Kidney glomerular epithelial cell (primary cell): ENCODE measurements at regions not wholly inside any gene's neighbourhood (a gene's known extent, or its start where the extent isn't known, plus 50 kb on each side); places are given as distances from the start of the nearest gene placed in this dataset.

ENCODE experiments used
- DNase-seq: peaks from one replicate; lab custom pipeline; 2025; lab: John Stamatoyannopoulos, UW

DNA sequence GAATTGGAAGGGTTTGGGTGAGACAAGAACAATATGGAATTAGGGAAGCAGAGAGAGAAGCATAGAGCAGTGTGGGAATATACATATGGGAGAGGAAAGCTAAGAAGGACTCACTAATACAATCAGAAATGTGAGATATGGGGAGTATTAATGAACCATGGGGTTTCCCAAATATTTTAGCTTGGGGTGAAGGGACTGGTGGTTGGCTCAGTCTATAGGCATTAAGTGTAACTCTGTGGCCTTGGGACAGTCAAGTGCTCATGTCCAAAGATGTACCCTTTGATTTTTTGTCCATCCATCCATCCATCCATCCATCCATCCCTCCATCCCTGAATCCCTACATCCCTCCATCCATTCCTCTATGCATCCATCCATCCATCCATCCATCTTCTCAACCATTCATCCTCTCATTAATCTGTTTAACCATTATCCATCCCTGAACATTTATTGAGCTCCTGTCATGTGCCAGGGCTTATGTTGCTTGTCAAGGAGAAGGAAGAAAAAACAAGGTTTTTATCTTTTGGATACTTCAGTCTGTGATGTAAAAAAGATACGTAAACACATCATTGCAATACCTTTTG is 263.4 kb upstream of the CHD6 start:
- DNase-seq, result no peak

GRCh38 chr20:41879123-41879522 is 260.9 kb upstream of the CHD6 start:
- DNase-seq, result no peak

DNA sequence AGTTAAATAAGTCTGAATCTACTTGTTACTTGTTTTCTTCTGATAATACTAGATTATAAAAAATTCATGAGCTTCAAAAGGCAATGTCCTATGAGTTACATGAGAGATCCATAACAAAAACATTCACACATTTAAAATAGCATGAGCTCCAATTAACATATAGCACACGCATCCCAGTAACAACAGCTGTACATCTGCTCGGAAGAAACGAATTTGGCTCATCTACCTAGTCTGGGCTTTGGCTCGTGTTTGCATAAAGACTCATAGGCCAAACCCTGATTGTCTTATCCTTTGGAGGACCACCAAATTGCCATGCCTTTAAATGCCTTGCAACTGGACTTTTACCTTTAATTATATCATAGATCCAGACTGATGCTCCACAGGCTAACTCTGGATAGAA is 259.7 kb upstream of the CHD6 start:
- DNase-seq, result no peak

DNA sequence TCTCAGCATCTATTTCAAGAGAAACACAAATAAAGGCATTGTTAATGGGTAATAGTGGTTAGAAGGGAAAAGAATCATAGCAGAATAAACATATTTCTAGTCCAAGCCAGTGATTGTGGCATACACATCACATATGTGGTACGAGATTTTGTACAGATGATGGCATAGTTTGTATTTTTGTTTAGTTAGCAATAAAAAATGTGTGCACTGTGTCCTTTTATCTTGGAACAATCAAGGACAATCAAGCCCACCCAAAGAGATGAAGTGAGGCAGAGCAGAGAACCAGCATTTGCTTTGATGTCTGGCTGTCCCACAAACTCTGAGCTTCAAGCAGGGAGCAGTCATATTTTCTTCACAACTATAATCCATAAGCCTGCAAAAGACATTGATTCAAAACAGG is 256.5 kb upstream of the CHD6 start:
- no peak for DNase-seq

GRCh38 chr20:41872930-41873329 is 254.8 kb upstream of the CHD6 start:
- no peak for DNase-seq

DNA sequence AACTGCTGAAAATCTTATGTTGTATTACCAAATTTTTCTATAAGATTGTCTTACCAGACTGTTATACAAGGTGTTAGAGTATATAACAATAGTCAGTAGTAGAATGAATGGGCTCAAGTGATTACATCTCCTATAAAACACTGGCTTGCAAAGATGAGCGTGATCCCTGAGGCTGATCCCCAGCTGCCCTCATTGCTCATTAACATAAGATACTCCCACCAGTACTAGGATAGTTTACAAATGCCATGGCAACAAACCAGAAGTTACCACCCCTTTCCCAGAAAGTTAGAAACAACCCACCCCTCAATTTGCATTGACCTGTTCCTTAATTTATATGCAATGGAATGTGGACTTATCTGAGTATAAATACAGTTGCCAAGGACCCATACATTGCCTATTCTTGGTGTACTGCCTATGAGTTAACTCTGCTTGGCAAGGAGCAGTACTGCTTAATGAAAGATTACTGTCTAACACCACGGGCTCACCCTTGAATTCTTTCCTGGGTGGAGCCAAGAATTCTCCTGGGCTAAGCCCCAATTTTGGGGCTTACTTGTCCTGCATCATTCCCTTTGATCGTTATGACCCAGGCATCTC is 252.8 kb upstream of the CHD6 start:
- no peak for DNase-seq

- DNase-seq, result no peak
Measured at GRCh38 chr20:41869261-41869660, 251.1 kb upstream of the CHD6 start.

- DNase-seq, result no peak
Measured at GRCh38 chr20:41865938-41866337, 247.8 kb upstream of the CHD6 start.

DNA sequence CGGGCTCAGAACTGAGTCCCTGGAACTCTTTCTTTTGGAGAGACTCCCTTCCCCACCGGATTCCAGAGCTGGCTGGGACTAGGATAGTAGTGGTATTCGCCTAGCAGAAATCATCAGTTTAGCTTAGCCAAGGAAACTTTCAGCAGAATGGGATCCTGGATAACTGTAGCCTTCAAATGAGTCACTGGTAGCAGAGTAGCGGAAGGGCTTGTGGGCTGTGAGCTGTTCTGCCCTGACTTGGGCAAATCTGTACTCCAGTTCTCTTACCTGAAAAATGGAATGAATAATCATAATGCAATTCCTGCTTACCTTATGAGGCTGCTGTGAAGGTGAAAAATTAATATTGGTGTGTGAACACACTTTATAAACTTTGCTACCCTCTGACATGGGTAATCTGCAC is 244.3 kb upstream of the CHD6 start:
- no peak for DNase-seq

DNA sequence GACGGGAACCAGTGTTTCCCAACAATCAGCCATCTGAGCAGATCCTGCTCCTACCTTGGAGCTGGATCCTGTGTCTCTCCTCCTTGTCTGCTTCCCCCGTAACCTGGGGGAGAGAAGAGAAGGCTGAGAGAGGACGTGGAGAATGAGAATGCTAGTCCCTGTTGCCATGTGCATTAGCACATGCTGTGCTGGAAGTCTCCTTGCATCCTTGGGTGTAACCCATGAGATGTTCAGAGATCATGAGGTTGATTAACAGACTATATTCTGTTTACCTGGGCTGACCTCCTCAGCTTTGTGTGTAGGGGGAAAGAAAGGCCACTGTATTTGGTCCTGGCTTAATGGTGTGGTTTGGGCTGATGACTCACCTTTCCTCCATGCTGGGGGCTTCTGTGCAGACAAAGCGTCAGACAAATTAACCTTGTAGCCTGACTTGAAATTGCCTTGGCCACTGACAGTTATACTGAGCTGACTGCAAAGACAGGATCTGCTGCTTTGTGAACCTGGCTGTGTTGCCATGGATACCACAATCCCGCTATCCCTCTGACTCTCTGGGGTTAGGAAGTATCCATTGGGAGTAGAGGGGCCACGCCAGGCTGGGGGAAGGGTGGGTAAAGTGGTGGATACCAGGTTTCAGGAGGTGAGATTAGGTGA is 243.7 kb upstream of the CHD6 start:
- DNase-seq, result no peak

DNA sequence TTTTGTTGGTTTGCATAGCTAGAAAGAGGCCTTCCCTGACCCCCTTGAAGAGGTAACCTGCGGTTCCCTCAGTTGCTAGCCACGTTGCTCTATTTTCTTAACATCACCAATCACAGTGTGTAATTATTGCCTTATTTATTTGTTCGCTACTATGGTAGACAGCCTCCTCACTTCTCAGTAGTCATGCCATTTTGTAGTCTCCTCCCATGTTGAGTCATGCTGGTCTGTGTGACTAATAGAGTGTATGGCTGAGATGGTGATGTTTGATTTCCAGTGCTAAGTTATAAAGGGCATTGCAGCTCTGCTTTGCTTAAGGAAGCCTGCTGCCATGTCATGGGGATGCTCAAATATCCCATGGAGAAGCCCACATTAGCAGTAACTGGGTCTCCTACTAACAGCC is 236.6 kb upstream of the CHD6 start:
- DNase-seq, result no peak

DNA sequence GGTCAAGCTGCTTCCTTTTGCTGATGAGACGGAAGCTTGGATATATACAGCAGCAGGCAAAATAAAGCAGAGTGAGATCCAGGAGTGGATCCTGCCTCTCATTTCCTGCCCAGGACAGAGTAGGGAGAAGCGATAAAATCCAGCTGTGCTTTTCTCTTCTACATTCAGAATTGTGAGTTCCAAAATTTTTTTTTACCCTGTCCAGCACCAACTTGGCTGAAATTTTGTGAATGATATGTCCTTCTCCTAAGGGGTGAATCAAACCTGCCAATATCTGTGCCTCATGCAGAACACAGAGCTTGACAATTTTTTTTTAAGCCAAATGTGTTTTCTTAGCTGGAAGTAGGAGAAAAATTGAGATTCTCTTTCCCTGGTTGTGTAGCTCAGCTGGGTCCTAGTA is 235.6 kb upstream of the CHD6 start:
- no peak for DNase-seq

- no peak for DNase-seq
Measured at GRCh38 chr20:41848180-41848579, 230.0 kb upstream of the CHD6 start.

GRCh38 chr20:41837669-41838224 is 219.6 kb upstream of the CHD6 start:
- DNase-seq, result no peak

DNA sequence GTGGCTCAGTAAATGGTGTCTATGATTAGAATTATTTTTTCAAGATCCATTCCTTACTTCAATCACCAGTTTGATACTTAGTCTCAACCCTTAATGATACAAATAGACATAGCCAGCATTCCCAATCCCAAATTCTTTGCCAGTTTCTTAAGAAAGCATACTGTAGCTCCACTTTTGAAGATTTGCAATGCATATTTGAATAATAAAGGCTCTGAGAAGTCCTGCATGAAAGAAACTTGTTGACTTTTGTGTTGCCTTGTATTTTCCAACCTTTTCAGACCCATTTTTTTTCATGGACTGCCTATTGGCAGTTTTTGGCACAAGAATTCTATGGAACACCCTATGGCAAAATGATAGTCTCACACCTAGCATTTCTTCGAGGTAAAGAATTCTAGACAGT is 215.6 kb upstream of the CHD6 start:
- DNase-seq, result no peak

DNA sequence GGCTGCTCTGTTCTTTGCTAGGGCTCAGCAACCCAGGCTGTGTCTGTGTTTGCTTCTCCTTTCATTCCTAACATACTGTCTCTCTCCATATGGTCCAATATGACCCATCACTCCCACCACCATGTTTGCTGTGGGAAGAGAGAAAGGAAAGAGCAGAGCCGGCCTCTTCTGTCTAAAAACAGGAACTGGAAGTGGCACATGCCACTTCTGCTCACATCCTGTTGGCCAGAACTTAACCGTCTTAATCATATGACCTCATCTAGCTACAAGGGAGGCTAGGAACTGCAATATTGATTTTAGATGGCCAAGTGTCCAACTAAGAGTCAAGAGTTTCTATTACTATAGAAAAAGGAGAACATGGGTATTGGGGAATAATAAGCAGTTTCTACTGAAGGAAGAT is 212.5 kb upstream of the CHD6 start:
- no peak for DNase-seq

DNA sequence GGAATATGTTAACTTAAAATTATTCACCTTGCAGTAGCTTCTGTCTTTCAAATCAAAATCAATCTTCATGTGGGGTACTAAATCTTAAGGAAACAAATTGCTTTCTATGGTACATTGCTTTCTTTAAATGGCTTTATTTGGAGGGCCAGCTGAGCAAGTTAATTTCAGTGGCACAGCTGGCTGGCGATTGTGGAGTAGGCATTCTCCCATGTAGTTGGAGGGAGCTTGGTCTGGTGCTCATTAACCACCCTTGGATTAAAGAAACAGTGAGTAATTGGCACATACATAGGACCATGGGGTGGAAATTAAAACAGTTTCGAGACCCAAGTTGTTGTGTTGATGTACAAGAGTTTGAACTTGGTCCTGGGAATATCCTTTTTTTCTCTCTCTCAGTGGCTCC is 201.3 kb upstream of the CHD6 start:
- no peak for DNase-seq

- no peak for DNase-seq
Measured at GRCh38 chr20:41818991-41819390, 200.8 kb upstream of the CHD6 start.

DNA sequence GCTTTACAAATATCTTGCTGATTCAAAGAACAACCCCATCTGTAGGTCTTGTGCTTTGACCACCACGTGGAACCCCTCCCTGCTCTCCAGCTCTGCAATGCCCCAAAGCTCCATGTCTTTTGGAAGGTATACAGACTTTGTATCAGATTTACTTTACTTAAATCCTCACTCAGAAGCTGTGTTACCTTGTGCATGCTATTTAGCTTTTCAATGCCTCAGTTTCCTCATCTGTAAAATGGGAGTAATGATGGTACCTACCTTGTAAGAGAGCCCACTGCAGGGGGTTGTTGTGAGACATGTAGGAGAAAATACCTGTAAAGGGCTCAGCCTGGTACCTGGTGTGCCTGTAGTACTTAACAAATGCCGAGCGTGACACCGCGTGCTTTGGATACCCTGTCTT is 200.2 kb upstream of the CHD6 start:
- no peak for DNase-seq

DNA sequence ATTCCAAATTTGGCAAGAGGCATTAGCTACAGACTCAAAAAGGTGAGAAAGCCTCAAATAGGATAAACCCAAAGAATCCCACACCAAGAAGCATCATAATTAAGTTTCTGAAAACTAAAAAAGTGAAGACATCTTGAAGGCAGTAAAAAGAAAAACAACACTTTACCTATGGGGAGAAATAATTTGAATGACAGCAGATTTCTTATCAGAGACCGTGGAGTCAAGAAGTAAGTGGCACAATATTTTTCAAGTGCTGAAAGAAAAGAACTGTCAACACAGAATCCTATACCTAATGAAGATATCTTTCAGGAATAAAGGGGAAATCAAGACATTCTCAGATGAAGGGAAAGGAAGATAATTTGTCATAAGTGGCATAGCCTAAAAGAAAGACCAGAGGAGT is 193.3 kb upstream of the CHD6 start:
- DNase-seq, result no peak

GRCh38 chr20:41800040-41800439 is 181.9 kb upstream of the CHD6 start:
- DNase-seq, result no peak

- no peak for DNase-seq
Measured at GRCh38 chr20:41798930-41799502, 180.8 kb upstream of the CHD6 start.

DNA sequence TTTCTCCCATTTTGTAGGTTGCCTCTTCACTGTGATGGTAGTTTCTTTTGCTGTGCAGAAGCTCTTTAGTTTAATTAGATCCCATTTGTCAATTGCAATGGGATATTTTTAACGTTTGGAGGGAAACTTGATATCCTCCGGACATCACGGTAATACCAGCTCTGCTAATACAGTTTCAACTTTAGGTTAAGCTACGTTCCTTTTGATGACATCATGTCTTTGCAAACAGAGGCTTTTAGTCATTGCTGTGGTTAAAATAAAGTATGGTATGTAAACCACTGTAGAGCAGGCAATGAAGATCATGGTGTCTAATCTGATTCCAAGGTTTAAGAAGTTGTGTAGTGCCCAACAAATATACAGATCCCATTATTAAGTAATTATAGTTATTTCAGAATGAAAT is 168.0 kb upstream of the CHD6 start:
- DNase-seq, result no peak
